ENCODE measurements at regions not wholly inside any gene's neighbourhood (a gene's known extent, or its start where the extent isn't known, plus 50 kb on each side); places are given as distances from the start of the nearest gene placed in this dataset.
"Not testable (repeated sequence)": the region's sequence is repeated elsewhere in the genome, so short reads cannot be mapped to it uniquely, and the experiment has no call there.

DNA sequence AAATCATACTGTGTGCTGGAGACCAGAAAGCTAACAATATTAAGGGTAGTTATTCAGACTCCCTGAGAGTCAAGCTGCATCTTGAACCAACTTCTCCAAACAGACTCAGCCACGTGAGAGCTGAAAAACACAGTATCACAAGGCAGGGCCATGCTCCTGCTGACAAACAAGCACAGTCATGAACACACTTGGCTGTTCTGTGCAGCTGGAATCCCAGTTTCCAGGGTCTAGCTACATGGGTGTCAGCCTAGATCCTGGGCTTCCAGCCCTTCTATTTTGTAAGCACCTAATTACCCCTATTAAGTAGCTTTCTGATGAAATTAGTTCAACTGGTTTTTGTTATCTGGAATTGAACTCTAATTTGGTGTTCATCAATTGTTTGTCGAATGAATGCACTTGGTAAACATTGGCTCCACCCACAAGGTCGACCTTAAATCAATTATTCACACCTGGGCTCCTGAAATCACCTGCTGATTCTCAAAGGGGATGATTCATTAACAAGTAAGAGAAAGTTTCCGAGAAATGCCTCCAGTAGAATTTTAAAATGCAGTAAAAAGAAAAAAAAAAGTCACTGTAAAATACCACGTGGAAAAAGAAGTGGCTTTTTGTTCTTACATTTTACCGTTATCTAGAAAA, 179.3 kb downstream of the ZC3H11B start:
- DNase-seq (ENCODE audit: low read depth): peak; percentile 15

DNA sequence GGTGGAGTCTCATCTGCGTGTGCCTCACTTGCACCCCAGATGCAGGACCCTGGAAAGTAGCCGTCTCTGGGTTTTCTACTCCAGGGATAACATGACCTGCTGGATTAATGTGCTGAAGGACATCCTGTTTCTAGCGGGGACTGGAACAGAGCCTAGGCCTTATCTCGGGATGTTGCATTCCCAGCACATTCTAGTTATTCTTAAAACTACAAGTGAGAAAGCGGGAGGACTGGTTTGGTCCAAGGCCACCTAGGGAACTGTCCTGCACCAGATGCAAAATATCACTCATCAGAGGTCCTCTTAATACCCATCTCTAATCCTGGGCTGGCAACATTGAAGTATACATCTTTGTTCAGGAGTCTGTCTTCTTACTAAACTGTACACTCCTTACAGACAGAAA, 179.9 kb downstream of the ZC3H11B start:
- DNase-seq (ENCODE audit: low read depth): peak; percentile 53

DNA sequence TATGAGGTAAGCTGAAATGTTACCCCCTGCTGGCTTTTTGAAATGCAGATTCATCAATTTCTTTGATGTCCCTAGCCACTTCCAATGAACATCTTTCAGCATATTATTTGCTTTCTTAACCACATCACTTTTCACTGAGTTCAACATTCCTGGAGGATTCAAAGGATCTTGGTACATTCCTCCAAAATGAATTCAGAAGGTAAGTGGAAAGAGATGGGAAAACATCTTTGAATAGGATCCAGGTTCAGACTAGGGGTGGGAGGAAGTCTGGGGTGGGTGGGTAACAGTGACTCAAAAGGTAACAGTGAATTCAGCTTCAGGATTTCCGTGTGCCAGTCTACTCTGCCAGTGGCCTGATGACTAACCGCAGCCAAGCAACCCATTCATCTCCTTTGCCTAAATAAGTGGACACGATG, 180.7 kb downstream of the ZC3H11B start:
- DNase-seq (ENCODE audit: low read depth): no peak

DNA sequence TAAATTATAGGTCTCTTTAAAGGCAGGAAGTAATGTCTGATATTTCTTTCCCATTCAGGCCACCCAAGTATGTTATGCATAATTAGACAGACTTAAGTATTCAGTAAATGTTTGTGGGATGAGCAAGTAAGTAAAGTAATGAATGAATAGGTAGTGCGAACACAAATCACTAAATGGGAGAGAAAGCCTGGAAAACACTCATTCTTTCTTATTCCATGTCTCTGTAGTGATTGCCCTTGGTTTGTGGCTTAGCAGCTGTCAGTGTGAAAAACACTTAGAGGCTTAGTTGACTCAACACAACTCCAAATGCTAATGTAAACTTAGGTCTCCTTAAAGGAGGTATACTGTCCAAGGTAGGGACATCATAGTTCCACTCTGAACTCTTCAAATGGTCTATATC, 182.5 kb downstream of the ZC3H11B start:
- DNase-seq (ENCODE audit: low read depth): peak; percentile 64

DNA sequence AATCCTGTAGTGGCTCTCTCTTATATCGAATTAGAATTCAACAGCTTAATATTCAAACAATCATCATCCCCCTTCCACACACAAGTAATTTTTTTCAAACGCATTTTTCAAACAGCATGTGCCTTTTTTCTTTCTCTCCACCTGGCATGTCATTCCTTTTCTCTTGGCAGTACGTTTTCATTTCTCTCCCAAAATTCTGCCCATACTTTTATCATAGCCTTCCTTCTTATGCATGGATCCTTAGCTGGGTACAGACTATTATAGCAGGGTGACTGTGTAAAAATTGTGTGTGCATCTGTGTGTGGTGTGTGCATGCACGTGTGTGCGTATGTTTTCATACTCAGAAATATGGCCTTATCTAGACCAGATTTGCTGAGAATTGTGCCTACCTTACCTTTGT, 184.3 kb downstream of the ZC3H11B start:
- no peak for DNase-seq (ENCODE audit: low read depth)

DNA sequence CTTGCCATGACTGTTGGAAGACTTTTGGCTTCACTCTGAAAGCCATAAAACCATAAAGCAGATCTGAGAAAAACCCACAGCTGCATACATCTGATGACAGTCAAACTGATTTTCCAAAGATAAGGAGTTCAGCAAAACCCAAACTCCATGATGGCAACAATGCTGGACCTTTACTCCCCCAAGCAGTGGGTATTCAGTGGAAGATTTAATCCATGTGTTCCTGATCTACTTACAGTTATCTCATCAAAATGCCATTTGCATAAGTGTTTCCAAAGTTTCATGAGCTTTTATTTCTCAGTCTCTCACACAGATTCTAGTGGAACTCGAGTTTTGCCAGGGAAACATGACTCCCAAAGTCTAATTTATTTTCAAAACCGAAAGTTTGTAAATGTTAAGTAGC, 184.9 kb downstream of the ZC3H11B start:
- DNase-seq (ENCODE audit: low read depth): peak; percentile 36

DNA sequence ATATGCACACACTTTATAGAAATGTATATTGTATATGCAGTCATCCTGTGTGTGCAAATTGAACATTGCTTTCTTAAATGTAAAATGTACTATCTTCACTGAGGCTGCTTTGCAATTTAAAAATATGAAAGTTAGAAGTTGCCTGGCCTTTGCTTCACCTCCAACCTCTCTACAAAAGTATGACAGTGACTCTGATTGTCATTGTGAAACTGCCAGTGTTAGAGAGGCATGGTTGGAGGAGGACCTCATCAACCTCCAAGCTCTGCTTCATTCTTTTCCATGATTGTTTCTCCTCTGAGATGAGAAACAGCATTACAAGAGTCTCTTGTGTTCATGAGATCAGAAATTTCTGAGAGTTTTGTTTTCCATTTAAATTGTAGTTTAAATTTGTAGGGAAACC, 185.5 kb downstream of the ZC3H11B start:
- DNase-seq (ENCODE audit: low read depth): no peak

DNA sequence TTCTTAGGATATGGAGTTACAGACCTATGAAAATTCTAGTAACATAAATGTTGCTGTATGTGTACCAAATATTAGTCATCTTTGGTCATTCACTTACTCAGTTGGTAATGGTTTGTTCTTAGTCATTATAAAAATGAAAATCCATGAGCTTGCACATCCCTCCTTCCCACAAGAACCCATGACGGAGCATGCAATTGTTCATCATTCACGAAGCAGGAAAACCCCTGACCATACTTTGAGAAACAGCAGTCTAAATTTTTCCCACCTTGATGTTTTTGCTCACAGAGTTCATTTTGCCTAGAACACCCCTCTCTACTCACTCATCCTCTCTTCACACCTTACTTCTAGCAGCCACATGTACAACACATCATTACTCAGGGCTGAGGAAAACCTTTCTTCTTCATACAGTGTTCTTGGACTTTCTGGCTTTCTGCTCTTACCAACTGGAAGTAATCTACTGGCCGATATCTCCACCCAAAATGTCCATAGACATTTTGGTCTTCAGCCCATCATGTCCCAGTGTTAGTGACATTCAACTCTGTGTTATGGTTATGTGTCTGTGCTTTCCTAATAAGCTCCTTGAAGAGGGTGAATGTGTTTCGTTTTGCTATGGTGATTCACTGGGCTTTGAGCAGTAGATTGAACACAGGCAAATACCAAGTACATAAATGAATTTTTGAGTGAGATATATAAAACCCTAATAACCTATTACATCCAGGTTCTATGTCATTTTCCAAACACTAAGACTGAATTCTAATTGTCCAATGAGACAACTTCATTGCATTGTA, 189.9 kb downstream of the ZC3H11B start:
- DNase-seq (ENCODE audit: low read depth): peak; percentile 29

DNA sequence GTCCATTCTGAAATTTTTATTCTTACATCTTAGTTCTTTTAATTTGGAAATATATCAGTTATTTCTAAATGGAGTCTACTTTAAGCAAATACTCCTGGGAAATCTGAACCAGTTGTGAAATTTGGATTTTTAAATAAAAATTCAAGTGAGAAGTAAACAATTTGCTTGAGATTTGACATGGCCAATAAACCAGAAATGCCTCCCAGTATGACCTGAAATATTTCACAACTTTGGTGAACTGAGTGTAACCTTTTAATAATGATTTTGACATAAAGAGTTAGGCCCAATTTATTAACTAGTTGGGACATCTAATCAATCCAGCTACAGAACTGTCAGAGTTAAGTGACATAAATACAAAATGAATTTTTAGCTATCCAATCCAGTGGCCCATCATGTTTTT, 192.0 kb downstream of the ZC3H11B start:
- no peak for DNase-seq (ENCODE audit: low read depth)

DNA sequence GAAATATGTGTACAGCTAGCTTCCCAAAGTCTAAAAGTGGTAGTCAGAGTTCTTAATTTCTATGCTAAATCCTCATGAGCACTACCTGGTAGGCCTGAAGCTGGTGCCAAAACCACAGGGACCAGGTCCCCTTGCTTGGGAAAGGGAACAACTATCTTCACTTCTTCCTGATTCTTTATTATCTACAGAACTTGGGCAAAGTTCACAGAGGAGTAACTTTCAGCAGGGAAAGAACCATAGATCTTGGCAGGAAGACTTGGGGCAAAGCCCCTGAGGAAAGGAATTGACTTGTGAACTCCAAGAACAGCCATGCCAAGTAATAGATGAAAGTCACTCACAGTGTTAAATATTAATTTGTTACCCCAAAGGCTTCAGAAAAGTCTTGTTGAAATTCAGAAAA, 193.0 kb downstream of the ZC3H11B start:
- DNase-seq (ENCODE audit: low read depth): no peak

DNA sequence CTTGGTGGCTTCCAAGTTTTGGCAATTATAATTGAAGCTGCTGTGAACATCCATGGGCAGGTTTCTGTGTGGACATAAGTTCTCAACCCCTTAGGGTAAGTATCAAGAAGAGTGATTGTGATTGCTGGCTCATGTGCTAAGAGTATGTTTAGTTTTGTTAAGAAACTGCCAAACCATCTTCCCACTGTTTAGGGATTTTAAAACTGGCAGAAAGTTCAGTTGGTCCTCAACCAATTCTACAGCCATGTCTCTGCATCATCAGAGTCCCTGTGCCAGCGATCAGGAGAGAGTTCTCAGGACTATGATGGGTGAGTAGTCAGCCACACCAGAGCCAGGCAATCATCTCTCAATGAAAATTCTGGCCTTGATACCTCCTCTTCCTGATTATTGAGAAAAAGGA, 193.8 kb downstream of the ZC3H11B start:
- no peak for DNase-seq (ENCODE audit: low read depth)

DNA sequence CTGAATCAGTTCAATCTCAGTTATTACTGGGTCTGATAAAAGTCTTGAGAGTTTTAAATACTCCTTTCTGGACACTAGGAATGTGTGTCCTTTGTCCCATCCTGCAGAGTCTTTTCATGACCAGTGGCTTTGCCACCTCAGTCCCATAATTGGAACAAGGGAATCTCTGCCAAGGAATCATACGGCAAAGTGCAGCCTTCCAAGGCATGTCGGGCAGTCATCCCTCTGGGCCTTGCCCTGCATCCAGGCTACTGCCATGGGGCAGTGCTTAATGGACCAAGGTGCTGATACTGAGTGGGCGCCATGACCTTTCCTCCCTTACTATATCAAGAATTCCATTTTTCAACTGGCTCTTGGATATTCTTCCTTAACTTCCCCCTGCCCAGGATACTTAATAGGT, 195.3 kb downstream of the ZC3H11B start:
- DNase-seq (ENCODE audit: low read depth): no peak

DNA sequence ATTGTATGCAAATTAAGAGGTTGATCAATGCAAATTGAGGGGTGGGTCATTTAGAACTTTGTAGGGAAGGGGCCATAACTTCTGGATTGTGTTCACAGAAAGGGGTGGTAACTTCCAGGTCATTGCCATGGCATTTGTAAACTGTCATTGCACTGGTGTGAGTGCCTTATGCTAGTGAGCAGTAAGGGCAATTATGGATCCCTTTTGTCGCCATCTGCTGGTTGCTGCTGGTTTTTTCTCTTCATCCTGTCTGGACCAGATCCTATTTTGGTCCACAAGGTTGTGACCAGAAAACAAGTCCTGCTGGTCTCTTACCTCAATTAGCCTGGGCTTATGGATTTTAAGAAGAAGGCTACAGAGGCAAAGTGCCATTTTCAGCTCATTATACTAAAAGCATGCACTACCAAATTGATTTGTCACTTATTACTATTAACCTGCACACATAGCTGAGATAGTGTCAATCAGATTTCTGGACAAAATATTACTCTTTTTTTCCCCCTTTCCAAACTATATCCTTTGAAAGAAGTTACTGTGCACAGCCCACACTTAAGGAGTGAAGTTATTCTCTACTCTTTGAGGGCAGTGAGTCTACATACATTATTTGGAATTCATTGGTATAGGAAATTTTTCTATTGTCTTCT, 196.2 kb downstream of the ZC3H11B start:
- DNase-seq (ENCODE audit: low read depth): peak; percentile 52

DNA sequence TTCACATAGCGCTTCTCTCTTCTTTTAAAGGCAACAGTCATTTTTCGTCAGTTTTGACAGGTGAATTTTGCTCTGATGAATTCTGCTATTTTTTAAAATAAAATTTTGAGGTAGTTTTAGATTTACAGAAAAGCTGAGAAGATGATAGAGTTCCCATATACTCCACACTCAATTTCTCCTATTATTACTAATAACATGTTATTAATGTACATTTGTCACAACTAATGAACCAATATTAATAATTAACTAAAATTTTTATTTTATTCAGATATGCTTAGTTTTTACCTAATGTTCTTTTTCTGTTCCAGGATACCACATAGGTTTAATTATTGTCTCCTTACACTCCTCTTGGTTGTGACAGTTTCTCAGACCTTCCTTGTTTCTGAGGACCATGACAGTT, 197.0 kb downstream of the ZC3H11B start:
- no peak for DNase-seq (ENCODE audit: low read depth)

DNA sequence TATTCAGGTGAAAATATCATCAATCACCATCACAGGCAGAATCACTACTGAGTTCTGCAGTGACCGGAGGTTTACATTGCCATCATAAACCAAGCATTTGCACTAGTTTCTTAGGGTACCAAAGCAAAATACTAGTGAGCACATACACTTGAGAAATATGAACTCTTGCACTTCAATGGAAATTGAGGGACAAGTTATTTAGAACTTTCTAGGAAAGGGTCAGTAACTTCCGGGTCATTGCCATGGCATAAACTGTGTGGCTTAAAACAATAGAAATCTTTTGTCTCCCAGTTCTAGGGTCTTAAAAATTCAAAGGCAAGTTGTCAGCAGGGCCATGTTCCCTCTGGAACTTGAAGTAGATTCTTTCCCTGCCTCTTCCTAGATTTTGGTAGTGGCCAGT, 197.5 kb downstream of the ZC3H11B start:
- DNase-seq (ENCODE audit: low read depth): no peak

DNA sequence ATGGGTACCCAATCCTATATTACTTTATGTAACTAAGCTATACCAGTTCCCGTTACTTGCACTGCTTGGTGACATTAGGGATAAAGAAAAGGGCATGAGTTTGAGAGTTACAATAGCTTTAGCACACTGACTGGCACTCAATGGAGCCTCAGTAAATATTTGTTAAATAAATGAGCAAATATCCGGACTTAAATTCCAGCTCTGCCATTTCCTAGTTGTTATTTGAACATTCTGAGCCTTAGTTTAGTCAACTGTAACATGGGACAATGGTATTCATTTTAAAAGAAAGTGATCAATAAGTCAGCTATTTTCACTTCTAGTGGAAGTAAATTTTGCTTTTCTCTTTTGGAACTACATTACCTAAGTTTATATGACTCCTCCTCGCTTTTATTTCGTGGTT, 198.7 kb downstream of the ZC3H11B start:
- DNase-seq (ENCODE audit: low read depth): no peak

DNA sequence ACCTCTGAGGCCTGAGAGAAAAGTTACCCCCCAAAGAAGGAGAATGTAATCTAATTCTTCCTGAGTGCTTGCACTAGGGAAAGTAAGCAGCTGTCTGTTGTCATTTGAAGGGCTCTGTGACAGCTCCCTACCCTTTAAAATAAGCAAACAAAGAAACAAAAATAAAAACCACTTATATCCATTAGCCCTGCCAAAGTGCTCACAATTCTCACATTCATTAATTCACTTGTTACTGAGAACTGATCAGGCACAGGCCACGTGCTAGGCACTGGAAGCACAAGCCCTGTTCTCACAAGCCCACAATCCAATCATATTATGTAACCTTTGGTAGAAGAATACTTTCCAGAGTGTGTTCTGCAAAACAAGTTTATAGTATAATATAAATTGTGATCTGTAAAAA, 199.4 kb downstream of the ZC3H11B start:
- no peak for DNase-seq (ENCODE audit: low read depth)

DNA sequence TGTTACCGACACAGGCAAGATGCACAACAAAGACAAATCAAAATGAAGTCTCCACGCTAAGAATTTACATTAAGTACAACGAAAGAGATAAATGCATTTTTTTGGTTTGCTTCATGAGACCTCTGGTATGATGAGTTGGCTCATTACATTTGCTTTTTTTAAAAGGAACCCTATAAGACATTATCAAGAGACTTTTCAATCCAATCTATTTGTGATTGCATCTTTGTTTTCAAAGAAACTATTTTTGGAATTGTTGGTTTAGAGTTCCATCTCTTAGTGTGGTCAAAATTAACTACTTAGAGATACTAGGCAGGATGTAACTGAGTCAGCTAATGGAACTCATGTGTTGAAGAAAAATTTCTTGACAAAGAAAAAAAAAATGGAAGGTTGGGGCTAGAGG, 200.1 kb downstream of the ZC3H11B start:
- no peak for DNase-seq (ENCODE audit: low read depth)

DNA sequence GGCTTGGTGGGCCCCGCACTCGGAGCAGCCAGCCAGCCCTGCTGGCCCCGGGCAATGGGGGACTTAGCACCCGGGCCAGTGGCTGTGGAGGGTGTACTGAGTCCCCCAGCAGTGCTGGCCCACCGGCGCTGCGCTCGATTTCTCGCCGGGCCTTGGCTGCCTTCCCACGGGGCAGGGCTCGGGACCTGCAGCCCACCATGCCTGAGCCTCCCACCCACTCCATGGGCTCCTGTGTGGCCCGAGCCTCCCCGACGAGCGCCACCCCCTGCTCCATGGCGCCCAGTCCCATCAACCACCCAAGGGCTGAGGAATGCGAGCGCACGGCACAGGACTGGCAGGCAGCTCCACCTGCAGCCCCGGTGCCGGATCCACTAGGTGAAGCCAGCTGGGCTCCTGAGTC, 202.2 kb downstream of the ZC3H11B start:
- DNase-seq (ENCODE audit: low read depth): not testable (repeated sequence)

DNA sequence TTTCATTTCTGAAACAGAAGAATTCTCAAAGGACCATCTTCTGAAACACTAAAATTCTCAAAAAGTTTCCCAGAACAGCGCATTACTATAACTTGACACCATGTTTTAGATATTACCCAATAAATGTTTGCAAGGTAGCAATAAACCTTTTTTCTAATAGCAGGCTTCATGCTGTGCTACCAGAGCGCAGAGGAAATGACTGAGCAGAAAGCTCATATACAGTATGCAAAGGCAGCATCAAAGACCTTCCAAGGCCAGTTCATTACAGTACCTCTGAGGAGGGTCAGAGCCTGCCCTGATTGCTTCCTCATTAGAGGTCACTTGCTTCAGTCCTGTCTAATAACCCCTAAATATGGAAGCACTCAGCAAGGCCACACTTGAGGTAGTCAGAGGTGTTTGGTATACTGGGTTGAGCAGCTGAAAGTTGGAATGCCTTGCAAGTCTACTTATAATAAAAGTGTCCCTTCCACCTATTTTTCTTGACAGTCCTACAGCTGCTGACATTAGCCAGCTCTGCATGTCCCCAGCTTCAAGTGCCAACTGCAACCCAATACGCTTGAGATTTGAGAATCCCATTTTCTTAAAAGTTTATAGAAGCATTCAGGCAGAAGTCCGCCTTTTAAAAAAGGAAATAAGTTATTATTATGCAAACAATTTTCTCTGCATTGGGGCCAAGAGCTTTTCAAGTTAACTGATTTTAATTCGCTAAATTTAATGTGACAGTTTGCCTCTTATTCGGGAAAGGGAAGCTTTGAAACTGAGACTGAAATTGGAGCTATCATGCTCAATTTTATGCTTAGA, 207.2 kb downstream of the ZC3H11B start:
- no peak for DNase-seq (ENCODE audit: low read depth)

DNA sequence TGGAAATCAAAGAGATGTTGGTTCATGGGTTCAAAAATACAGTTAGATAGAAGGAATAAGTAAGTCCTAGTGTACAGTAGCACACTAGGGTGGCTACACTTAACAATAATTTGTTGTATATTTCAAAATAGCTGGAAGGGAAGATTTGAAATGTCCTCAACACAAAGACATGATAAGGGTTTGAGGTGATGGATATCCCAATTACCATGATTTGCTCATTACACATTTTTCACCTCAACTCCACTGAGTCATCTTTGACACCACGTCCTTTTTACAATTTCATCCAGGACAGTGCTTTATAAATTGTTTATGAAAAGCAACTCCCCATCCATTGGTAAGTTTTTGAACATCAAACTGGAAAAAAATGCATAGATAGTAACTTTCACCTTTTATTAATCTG, 208.3 kb downstream of the ZC3H11B start:
- DNase-seq (ENCODE audit: low read depth): no peak

DNA sequence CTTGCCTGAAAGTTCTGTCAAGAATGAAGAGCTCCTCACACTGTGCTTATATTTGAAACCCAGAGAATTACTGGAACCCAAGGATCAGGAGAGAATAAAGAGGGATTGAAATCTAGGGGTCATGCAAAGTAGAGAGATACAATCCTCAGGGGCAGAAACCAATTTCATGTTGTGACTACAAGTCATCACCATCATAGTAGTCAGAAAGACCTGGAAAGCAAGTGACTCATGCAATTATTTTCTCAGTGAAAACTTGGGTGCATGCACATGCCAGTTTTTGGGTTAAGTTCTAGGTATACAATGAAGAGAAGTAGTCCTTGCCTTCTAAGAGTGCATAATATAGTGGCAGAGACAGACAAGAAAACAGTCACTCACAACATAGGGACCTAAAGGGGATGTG, 210.0 kb downstream of the ZC3H11B start:
- no peak for DNase-seq (ENCODE audit: low read depth)

Data from amniotic epithelial cell (primary cell).